Neuronal stem cell (in vitro differentiated cells): ENCODE measurements at regions not wholly inside any gene's neighbourhood (a gene's known extent, or its start where the extent isn't known, plus 50 kb on each side); places are given as distances from the start of the nearest gene placed in this dataset.

Source experiments
- DNase-seq: peaks from one replicate; pipeline ENCODE4 v3.0.0-alpha.2; 2013; ENCODE audit warnings: low spot score
- H2AFZ ChIP-seq: one replicate; pipeline ENCODE4 v1.6.1; 2013; ENCODE audit warnings: mild to moderate bottlenecking, low read length, inconsistent platforms
- H2AK5ac ChIP-seq: 2 replicates; pipeline ENCODE4 v1.6.1; 2013; ENCODE audit warnings: low read depth, mild to moderate bottlenecking, inconsistent platforms, low read length, moderate library complexity, mixed read lengths
- H2BK120ac ChIP-seq: 2 replicates; pipeline ENCODE4 v1.6.1; 2013; ENCODE audit warnings: low read depth, mild to moderate bottlenecking, inconsistent platforms, low read length, moderate library complexity, mixed read lengths
- H2BK12ac ChIP-seq: one replicate; pipeline ENCODE4 v1.6.1; 2013; ENCODE audit warnings: low read length, inconsistent platforms
- H2BK15ac ChIP-seq: 2 replicates; pipeline ENCODE4 v1.6.1; 2013; ENCODE audit warnings: mild to moderate bottlenecking, low read length, inconsistent platforms, mixed read lengths
- H2BK5ac ChIP-seq: one replicate; pipeline ENCODE4 v1.6.1; 2013; ENCODE audit warnings: inconsistent platforms, mild to moderate bottlenecking, low read length, moderate library complexity
- H3K14ac ChIP-seq: one replicate; pipeline ENCODE4 v1.6.1; 2013; ENCODE audit warnings: low read length, inconsistent platforms
- H3K18ac ChIP-seq: 2 replicates; pipeline ENCODE4 v1.6.1; 2013; ENCODE audit warnings: low read length, inconsistent platforms
- H3K23ac ChIP-seq: 2 replicates; pipeline ENCODE4 v1.6.1; 2013; ENCODE audit warnings: low read depth, mild to moderate bottlenecking, mixed read lengths, low read length, inconsistent platforms; ENCODE audit not compliant: poor library complexity
- H3K27ac ChIP-seq: replicated peaks from 3 replicates; pipeline ENCODE4 v1.5.1; 2013; ENCODE audit warnings: low read length, inconsistent platforms
- H3K27me3 ChIP-seq, 3 experiments: 2 replicates each; pipeline ENCODE4 v1.6.1; 2013; ENCODE audit warnings: low read length in 3 of 3, mild to moderate bottlenecking in 2 of 3, inconsistent platforms in 1 of 3, low read depth in 1 of 3, mixed read lengths in 1 of 3, moderate library complexity in 1 of 3; ENCODE audit not compliant: control insufficient read depth in 3 of 3, insufficient read depth in 3 of 3
- H3K36me3 ChIP-seq, 2 donors: replicated peaks in 1 of 2; 2 replicates each; pipeline ENCODE4 v1.6.1; 2013; ENCODE audit warnings: low read length in 2 of 2; ENCODE audit not compliant: control insufficient read depth in 2 of 2, insufficient read depth in 2 of 2
- H3K4ac ChIP-seq: 2 replicates; pipeline ENCODE4 v1.6.1; 2013; ENCODE audit warnings: inconsistent platforms, mild to moderate bottlenecking, low read length, moderate library complexity
- H3K4me1 ChIP-seq, 2 donors: 1 replicate in 1 of 2; 2 replicates in 1 of 2; pipeline ENCODE4 v1.6.1; 2013; ENCODE audit warnings: low read length in 2 of 2, low read depth in 1 of 2; ENCODE audit not compliant: control insufficient read depth in 2 of 2, insufficient read depth in 1 of 2
- H3K4me2 ChIP-seq: one replicate; pipeline ENCODE4 v1.6.1; 2013; ENCODE audit warnings: mild to moderate bottlenecking, low read length, inconsistent platforms; ENCODE audit not compliant: insufficient read depth, poor library complexity, severe bottlenecking
- H3K4me3 ChIP-seq, 2 donors: 2 replicates each; pipeline ENCODE4 v1.5.1; 2013; ENCODE audit warnings: low read length in 2 of 2, mild to moderate bottlenecking in 2 of 2, inconsistent platforms in 1 of 2, moderate library complexity in 1 of 2
- H3K79me1 ChIP-seq: one replicate; pipeline ENCODE4 v1.6.1; 2013; ENCODE audit warnings: low read depth, mild to moderate bottlenecking, inconsistent platforms, low read length, moderate library complexity
- H3K9ac ChIP-seq: one replicate; pipeline ENCODE4 v1.6.1; 2013; ENCODE audit warnings: mild to moderate bottlenecking, low read depth, low read length, inconsistent platforms; ENCODE audit not compliant: poor library complexity
- H3K9me3 ChIP-seq, 2 donors: replicated peaks in 1 of 2; 2 replicates each; pipeline versions ENCODE3 to v1.6.1; 2013; ENCODE audit warnings: low read length in 2 of 2, mild to moderate bottlenecking in 2 of 2, inconsistent platforms in 1 of 2, low read depth in 1 of 2, mixed read lengths in 1 of 2, moderate library complexity in 1 of 2; ENCODE audit not compliant: control insufficient read depth in 2 of 2, insufficient read depth in 1 of 2
- H4K8ac ChIP-seq: one replicate; pipeline ENCODE4 v1.6.1; 2013; ENCODE audit warnings: low read depth, mild to moderate bottlenecking, inconsistent platforms, low read length, moderate library complexity
- H4K91ac ChIP-seq: one replicate; pipeline ENCODE4 v1.6.1; 2013; ENCODE audit warnings: low read length, low read depth, mild to moderate bottlenecking, inconsistent platforms; ENCODE audit not compliant: poor library complexity
- WGBS, 2 donors: extraction: QIAGEN DNeasy Blood & Tissue Kit; methylation state at CpG; one replicate each; pipeline ENCODE4 v1.1.7; 2013; ENCODE audit warnings: missing lambda C conversion rate in 2 of 2, mixed read lengths in 1 of 2; ENCODE audit not compliant: insufficient read length in 2 of 2, insufficient replicate concordance in 1 of 2; ENCODE audit errors: extremely low coverage in 2 of 2; 5-methylcytosine and 5-hydroxymethylcytosine counted together

- Histone ChIP-seq H3K9me3 (no peaks in the 10 kb centered on the region), H2BK120ac (no peak overlapping the region), H4K8ac (no peak overlapping the region), H4K91ac (no peak overlapping the region), H3K27me3 (no peaks in the 10 kb centered on the region), H3K14ac (no peak overlapping the region), H2BK5ac (no peak overlapping the region), H2BK15ac (no peak overlapping the region), H3K27ac (no peak overlapping the region), H3K4me2 (no peak overlapping the region), H3K9ac (no peak overlapping the region), H3K36me3 (no peaks in the 10 kb centered on the region), H3K18ac (no peak overlapping the region), H3K4ac (no peak overlapping the region), H2BK12ac (no peak overlapping the region), H3K79me1 (no peaks in the 10 kb centered on the region), H3K23ac (no peak overlapping the region), H2AFZ (no peak overlapping the region), H3K4me3 (no peak overlapping the region), H2AK5ac (no peak overlapping the region), H3K4me1 (no peaks in the 10 kb centered on the region)
- DNase-seq: no peak
- no CpG with 5 or more reads among the region's 2 CpGs for WGBS, 2 donors
Observed at GRCh38 chr2:18704276-18704675, 114.9 kb upstream of the NT5C1B start.

GRCh38 chr2:18703555-18703954 is 114.2 kb upstream of the NT5C1B start:
- no peak overlapping the region for H2BK5ac ChIP-seq
- H2BK120ac ChIP-seq: no peak overlapping the region
- no peak overlapping the region for H3K4me2 ChIP-seq
- H3K9ac ChIP-seq: no peak overlapping the region
- no peak overlapping the region for H2AK5ac ChIP-seq
- H4K91ac ChIP-seq: no peak overlapping the region
- H4K8ac ChIP-seq: no peak overlapping the region
- no peak overlapping the region for H3K14ac ChIP-seq
- H2BK15ac ChIP-seq: no peak overlapping the region
- H3K4me1 ChIP-seq: no peaks in the 10 kb centered on the region
- no peak overlapping the region for H3K27ac ChIP-seq
- H3K36me3 ChIP-seq: no peaks in the 10 kb centered on the region
- no peak overlapping the region for H3K4ac ChIP-seq
- no peak overlapping the region for H2AFZ ChIP-seq
- no peak overlapping the region for H2BK12ac ChIP-seq
- H3K9me3 ChIP-seq: no peaks in the 10 kb centered on the region
- no peak overlapping the region for H3K4me3 ChIP-seq
- no peak overlapping the region for H3K23ac ChIP-seq
- no CpG with 5 or more reads among the region's 2 CpGs for WGBS, 2 donors
- no peak overlapping the region for H3K18ac ChIP-seq
- DNase-seq: no peak
- H3K27me3 ChIP-seq: no peaks in the 10 kb centered on the region
- H3K79me1 ChIP-seq: no peaks in the 10 kb centered on the region

- no peak overlapping the region for H4K91ac ChIP-seq
- H4K8ac ChIP-seq: no peak overlapping the region
- H2AK5ac ChIP-seq: no peak overlapping the region
- H3K79me1 ChIP-seq: no peaks in the 10 kb centered on the region
- H2AFZ ChIP-seq: no peak overlapping the region
- H3K14ac ChIP-seq: no peak overlapping the region
- H2BK120ac ChIP-seq: no peak overlapping the region
- H3K4me3 ChIP-seq: no peak overlapping the region
- no peaks in the 10 kb centered on the region for H3K4me1 ChIP-seq
- H3K9me3 ChIP-seq: no peaks in the 10 kb centered on the region
- no peak overlapping the region for H3K4ac ChIP-seq
- no peak overlapping the region for H3K9ac ChIP-seq
- no peaks in the 10 kb centered on the region for H3K36me3 ChIP-seq
- H3K27ac ChIP-seq: no peak overlapping the region
- no peaks in the 10 kb centered on the region for H3K27me3 ChIP-seq
- H2BK15ac ChIP-seq: no peak overlapping the region
- H2BK5ac ChIP-seq: no peak overlapping the region
- no peak for DNase-seq
- no peak overlapping the region for H2BK12ac ChIP-seq
- H3K18ac ChIP-seq: no peak overlapping the region
- H3K4me2 ChIP-seq: no peak overlapping the region
- H3K23ac ChIP-seq: no peak overlapping the region
Observed at GRCh38 chr2:18701981-18702380, 112.6 kb upstream of the NT5C1B start.

GRCh38 chr2:18701546-18701945 is 112.2 kb upstream of the NT5C1B start:
- no peak overlapping the region for H3K14ac ChIP-seq
- no peak overlapping the region for H3K4me3 ChIP-seq
- no peak overlapping the region for H2BK12ac ChIP-seq
- no peak overlapping the region for H3K18ac ChIP-seq
- no peak overlapping the region for H2BK15ac ChIP-seq
- H3K27me3 ChIP-seq: no peaks in the 10 kb centered on the region
- no peak overlapping the region for H3K27ac ChIP-seq
- no peak overlapping the region for H2AFZ ChIP-seq
- no peaks in the 10 kb centered on the region for H3K79me1 ChIP-seq
- H2AK5ac ChIP-seq: no peak overlapping the region
- no peak overlapping the region for H3K23ac ChIP-seq
- H3K36me3 ChIP-seq: no peaks in the 10 kb centered on the region
- no peak for DNase-seq
- H2BK5ac ChIP-seq: no peak overlapping the region
- no peaks in the 10 kb centered on the region for H3K9me3 ChIP-seq
- no peak overlapping the region for H2BK120ac ChIP-seq
- no peak overlapping the region for H4K91ac ChIP-seq
- H4K8ac ChIP-seq: no peak overlapping the region
- H3K9ac ChIP-seq: no peak overlapping the region
- H3K4me1 ChIP-seq: no peaks in the 10 kb centered on the region
- no CpG with 5 or more reads among the region's 2 CpGs for WGBS, 2 donors
- no peak overlapping the region for H3K4ac ChIP-seq
- no peak overlapping the region for H3K4me2 ChIP-seq
